HG02981 (cell line): ENCODE measurements at regions not wholly inside any gene's neighbourhood (a gene's known extent, or its start where the extent isn't known, plus 50 kb on each side); places are given as distances from the start of the nearest gene placed in this dataset.
"Not testable (repeated sequence)": the region's sequence is repeated elsewhere in the genome, so short reads cannot be mapped to it uniquely, and the experiment has no call there.

Experiments
- ATAC-seq: cut with Tn5 transposase; IDR thresholded peaks from one replicate; pipeline ENCODE4 v1.9.1; 2021; ENCODE audit warnings: mild to moderate bottlenecking, moderate library complexity; ENCODE audit not compliant: unreplicated experiment

DNA sequence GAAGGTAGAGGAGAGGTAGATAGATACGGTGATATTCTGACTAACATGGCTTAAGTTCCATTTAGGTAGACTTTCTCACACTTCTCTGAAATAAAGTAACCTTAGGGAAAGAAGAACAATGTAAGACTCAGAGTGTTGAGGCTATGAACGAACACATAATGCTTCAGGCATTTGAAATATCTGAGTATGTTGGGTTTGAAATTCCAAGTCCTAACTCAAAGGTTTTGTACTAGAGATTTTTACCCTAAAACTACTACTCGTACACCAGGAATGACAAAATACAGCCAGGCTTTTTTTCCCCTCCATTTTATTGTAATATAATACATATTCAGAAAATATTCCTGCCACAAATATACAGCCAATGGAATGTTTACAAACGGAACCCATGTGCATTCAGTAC is 592.6 kb downstream of the ETS1 start:
- ATAC-seq = no peak

DNA sequence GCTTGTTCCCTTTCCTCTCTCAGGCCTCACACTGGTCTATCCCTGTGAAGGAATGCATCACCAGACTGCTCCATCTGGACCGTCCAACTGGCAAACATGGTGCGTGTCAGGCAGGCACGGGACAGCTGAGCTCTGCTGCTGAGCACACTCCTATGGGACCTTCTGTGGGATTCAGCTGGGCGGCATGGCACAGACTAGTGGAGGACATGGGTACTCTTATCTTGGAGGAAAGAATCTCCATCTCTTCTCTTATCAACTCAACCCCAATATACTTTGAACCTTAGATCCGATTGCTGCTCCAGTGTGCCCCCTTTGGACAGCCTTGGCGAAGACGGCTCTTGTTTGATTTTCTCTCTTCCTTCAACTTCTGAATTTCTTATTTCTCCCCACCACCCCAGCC is 593.6 kb downstream of the ETS1 start:
- ATAC-seq = no peak

GRCh38 chr11:127993281-127993680 is 594.1 kb downstream of the ETS1 start:
- ATAC-seq = no peak

GRCh38 chr11:127986073-127986472 is 601.3 kb downstream of the ETS1 start:
- no peak for ATAC-seq

- ATAC-seq = no peak
Measured at GRCh38 chr11:127972816-127973215, 614.5 kb downstream of the ETS1 start.

GRCh38 chr11:127971448-127971847 is 615.9 kb downstream of the ETS1 start:
- ATAC-seq = no peak

DNA sequence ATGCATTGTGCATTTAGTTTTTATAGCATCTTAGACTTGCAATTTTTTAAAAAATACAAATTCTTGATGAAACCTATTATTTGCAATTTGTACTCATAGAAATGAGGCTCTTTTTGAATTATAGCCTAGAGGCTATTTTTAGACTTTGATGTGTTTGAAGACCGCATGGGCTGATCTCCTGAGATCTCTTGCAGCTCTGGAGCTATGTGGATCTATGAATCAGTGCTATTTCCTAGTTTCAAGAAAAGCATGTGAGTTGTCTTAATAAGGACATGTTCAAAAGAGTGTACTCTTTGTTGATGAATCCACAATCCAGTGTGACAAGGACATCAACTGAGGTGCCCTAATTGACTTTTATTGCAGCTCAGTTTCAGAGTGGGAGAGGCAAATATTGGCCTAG is 620.5 kb downstream of the ETS1 start:
- ATAC-seq = no peak

DNA sequence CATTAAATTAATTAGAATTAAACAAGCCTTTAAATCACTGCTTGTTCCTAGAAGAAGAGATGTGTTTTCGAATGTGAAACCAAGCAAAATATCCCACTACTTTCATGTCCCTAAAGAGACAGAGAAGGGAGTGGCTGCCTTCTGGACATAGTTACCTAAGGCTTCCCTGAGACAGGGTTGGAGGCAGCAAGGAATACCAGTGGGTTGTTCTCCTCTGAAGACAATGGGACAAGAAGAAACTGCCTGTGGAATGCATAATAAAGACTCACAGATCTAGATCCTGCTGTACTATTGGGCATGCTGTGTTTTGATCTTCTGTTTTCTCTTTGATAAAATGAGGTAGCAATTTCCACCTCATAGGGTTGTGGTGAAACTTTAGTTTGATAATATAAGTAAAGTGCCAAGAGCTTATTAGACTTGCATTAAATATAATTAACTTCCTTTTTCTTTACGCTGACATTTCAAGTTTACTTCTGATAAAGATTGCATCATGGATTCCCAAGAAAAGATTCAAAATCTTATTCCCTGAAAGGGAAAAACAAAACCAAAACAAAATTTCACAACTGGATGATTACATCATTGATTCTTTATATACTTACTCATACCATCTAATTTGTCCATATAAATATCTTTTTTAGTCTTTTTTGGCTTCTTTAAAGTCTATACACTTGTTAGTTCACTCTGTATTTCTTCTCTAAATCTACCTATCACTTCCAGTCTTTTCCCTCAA is 621.3 kb downstream of the ETS1 start:
- no peak for ATAC-seq

- no peak for ATAC-seq
Measured at GRCh38 chr11:127962416-127962815, 624.9 kb downstream of the ETS1 start.

DNA sequence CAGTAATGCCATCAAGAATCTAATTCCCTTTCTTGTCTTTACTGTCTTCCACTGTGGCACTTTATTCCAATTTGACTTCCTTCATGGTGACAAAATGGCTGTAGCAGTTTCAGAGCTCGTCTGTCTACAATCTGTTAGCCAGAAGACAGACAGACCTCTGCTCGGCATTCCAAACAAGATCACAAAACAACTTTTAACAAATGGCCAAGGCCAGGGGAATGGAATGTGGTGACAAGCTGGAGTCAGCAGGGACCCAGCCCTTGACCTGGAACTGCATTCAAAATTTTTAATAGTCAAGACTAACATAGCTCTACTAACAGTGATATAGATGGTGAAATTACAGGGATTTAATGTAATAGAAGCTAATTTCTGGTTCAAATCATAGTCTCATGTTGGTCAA is 637.2 kb downstream of the ETS1 start:
- ATAC-seq = no peak

- ATAC-seq = no peak
Measured at GRCh38 chr11:127943763-127944162, 643.6 kb downstream of the ETS1 start.

- ATAC-seq = no peak
Measured at GRCh38 chr11:127943152-127943551, 644.2 kb downstream of the ETS1 start.

- ATAC-seq = not testable (repeated sequence)
Measured at GRCh38 chr11:127941554-127941953, 645.8 kb downstream of the ETS1 start.

DNA sequence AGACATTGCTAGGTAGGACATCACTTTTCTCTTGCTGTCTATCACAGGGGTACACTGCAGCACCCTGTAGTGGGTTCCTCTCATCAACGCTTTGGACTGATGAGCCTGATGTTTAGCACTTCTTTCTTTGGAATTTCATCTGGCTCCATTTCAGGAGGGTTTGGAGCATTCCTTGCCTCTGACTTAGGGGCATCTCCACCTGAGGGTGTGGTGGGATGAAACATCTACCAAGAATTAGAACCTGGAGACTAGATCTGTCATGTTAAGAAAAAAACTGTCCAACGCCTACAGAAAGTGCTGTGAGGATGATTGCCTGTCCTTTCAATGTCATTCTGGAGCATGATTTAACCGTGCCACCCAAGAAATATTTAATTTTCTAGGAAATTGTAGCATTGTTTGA is 648.4 kb downstream of the ETS1 start:
- ATAC-seq = no peak

DNA sequence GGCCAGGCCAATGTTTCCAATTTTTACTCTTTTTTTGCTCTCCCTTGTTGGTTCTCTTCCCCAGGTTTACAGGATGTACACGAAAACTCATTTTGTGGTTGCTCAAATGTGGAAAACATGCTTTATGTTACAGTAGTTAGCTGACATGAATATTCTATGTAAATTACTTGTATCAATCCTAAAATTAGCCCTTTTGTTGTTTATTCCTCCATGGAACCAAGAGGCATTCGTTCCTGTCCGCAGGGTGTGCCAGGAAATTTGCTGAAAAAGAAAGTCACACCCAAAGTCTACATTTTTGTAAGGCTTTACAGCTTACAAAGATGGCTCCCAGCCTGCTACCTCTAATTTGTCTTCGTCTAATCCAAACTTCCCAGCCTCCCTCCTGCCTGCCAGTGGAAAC is 652.3 kb downstream of the ETS1 start:
- no peak for ATAC-seq

DNA sequence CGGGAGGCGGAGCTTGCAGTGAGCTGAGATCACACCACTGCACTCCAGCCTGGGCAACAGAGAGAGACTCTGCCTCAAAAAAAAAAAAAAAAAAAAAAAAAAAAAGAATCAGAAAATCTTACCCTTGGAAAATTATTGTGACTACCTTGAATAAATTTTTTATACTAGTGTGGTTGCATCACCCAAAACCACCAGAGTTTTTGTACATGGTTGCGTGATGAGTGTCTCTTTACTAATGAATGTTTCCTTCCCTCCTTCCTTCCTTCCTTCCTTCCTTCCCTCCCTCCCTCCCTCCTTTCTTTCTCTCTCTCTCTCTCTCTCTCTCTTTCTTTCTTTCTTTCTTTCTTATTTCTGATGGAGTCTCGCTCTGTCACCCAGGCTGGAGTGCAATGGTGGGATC is 653.4 kb downstream of the ETS1 start:
- ATAC-seq = not testable (repeated sequence)

DNA sequence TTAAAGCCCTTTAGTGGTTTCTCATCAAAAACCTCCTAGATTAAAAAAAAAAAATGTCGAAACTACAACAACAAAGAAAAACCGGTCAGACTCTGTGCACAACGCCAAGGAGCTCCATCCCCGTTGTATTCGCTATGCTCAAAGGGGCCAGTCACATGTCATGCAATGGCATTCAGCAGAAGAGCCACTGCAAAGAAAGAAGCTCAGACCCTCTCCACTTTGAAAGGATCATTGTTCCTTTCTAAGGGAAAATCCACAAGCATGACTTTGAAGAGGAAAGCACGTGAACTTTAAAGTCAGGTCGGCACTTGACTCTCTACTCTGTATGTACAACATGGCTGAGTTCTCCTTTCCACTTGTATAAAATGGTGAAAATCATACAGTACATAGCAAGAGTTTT is 655.6 kb downstream of the ETS1 start:
- ATAC-seq = no peak

- no peak for ATAC-seq
Measured at GRCh38 chr11:127926721-127927120, 660.6 kb downstream of the ETS1 start.

DNA sequence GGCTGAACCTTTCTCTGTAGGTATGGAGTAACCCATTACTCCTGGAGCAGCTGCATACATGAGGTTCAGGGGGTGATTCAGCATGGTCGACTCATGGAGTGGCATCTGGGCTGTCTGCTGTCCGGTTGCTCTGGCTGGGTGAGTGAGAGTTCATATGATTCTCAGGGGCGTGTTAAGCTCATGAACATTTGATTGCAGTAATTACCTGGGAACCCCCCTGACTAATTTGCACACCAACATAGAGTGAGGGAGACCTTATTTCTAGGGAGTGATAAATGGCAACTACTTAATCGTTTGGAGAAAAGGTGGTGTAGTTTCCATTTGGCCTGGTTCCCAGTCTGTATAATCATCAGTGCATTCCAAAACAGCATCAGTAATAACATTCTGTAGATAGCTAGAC is 661.9 kb downstream of the ETS1 start:
- ATAC-seq = no peak

- no peak for ATAC-seq
Measured at GRCh38 chr11:127919206-127920000, 668.0 kb downstream of the ETS1 start.

GRCh38 chr11:127902382-127902781 is 685.0 kb downstream of the ETS1 start:
- no peak for ATAC-seq
